Stimulated activated naive CD8-positive, alpha-beta T cell treated with anti-CD3 and anti-CD28 coated beads, Interleukin-15, amount 100 ng/mL, for 72 hours (primary cell): ENCODE measurements at regions not wholly inside any gene's neighbourhood (a gene's known extent, or its start where the extent isn't known, plus 50 kb on each side); places are given as distances from the start of the nearest gene placed in this dataset.
A peak's percentile ranks its signal among the peaks of the same experiment; 100 is the strongest.
"Not testable (repeated sequence)": the region's sequence is repeated elsewhere in the genome, so short reads cannot be mapped to it uniquely, and the experiment has no call there.

Experiments used
- ATAC-seq: fragments of 150-1000 bp; cut with Tn5 transposase; 2 replicates; pipeline ENCODE4 v1.10.0; 2021; ENCODE audit warnings: mild to moderate bottlenecking, moderate library complexity
- DNase-seq, 2 donors: peaks; one replicate each; pipeline ENCODE4 v3.0.0; 2021 to 2022
- H3K27ac Mint-ChIP-seq, 2 donors: one replicate each; pipeline ENCODE4 v1.8.0; 2022; ENCODE audit warnings: mild to moderate bottlenecking in 2 of 2, mixed read lengths in 2 of 2, moderate library complexity in 2 of 2
- H3K27me3 Mint-ChIP-seq: one replicate; pipeline ENCODE4 v1.8.0; 2022; ENCODE audit warnings: mixed read lengths
- H3K4me1 Mint-ChIP-seq: one replicate; pipeline ENCODE4 v1.8.0; 2022; ENCODE audit warnings: mild to moderate bottlenecking, mixed read lengths
- H3K4me3 Mint-ChIP-seq, 2 donors: one replicate each; pipeline ENCODE4 v1.8.0; 2022; ENCODE audit warnings: mild to moderate bottlenecking in 2 of 2, mixed read lengths in 2 of 2, moderate library complexity in 1 of 2
- H3K9me3 Mint-ChIP-seq, 2 donors: one replicate each; pipeline ENCODE4 v1.8.0; 2022; ENCODE audit warnings: mixed read lengths in 2 of 2

GRCh38 chr16:48075398-48075797 is 80.4 kb downstream of the ABCC12 start:
- Mint-ChIP-seq H3K27me3 (peaks cover 27% of the 10 kb centered on the region), H3K9me3 (no peaks in the 10 kb centered on the region), H3K27ac (no peak overlapping the region), H3K4me3 (no peak overlapping the region), H3K4me1 (no peaks in the 10 kb centered on the region)
- ATAC-seq (no peak), DNase-seq (no peak)

- ATAC-seq (no peak), DNase-seq (no peak)
- Mint-ChIP-seq H3K4me1 (no peaks in the 10 kb centered on the region), H3K4me3 (no peak overlapping the region), H3K27me3 (peaks cover 28% of the 10 kb centered on the region), H3K27ac (no peak overlapping the region), H3K9me3 (peaks cover 6 to 7% of the 10 kb centered on the region in 2 donors)
These were observed 88.4 kb downstream of the ABCC12 start for GRCh38 chr16:48067388-48067787.

GRCh38 chr16:48064971-48065370 is 90.8 kb downstream of the ABCC12 start:
- H3K9me3 Mint-ChIP-seq: peaks cover 6 to 7% of the 10 kb centered on the region in 2 donors
- no peaks in the 10 kb centered on the region for H3K4me1 Mint-ChIP-seq
- peaks cover 11% of the 10 kb centered on the region for H3K27me3 Mint-ChIP-seq
- H3K4me3 Mint-ChIP-seq: no peak overlapping the region
- ATAC-seq: no peak
- no peak for DNase-seq
- H3K27ac Mint-ChIP-seq: peak overlapping the region in 1 of 2 donors; percentile 85

- peaks cover 6 to 7% of the 10 kb centered on the region in 2 donors for H3K9me3 Mint-ChIP-seq
These were observed 93.1 kb downstream of the ABCC12 start for GRCh38 chr16:48062681-48063080.

GRCh38 chr16:48059936-48060335 is 95.9 kb downstream of the ABCC12 start:
- H3K4me1 Mint-ChIP-seq: peaks cover 5% of the 10 kb centered on the region
- H3K27ac Mint-ChIP-seq: no peak overlapping the region
- no peak overlapping the region for H3K4me3 Mint-ChIP-seq
- H3K27me3 Mint-ChIP-seq: peaks cover 22% of the 10 kb centered on the region
- no peak for ATAC-seq
- H3K9me3 Mint-ChIP-seq: peaks cover 6 to 7% of the 10 kb centered on the region in 2 donors
- no peak for DNase-seq

More at GRCh38 chr16:48062681-48063080, 93.1 kb downstream of the ABCC12 start:
- no peak for DNase-seq
- no peak overlapping the region for H3K27ac Mint-ChIP-seq
- no peak for ATAC-seq
- no peak overlapping the region for H3K4me3 Mint-ChIP-seq
- no peaks in the 10 kb centered on the region for H3K27me3 Mint-ChIP-seq
- H3K4me1 Mint-ChIP-seq: no peaks in the 10 kb centered on the region

GRCh38 chr16:48059190-48059589 is 96.6 kb downstream of the ABCC12 start:
- not testable (repeated sequence) for H3K4me3 Mint-ChIP-seq, ATAC-seq, H3K4me1 Mint-ChIP-seq, DNase-seq, H3K9me3 Mint-ChIP-seq, H3K27ac Mint-ChIP-seq
- peaks cover 30% of the 10 kb centered on the region for H3K27me3 Mint-ChIP-seq

- Mint-ChIP-seq H3K4me3 (no peak overlapping the region), H3K4me1 (peaks cover 9% of the 10 kb centered on the region), H3K27ac (no peak overlapping the region), H3K27me3 (peaks cover 50% of the 10 kb centered on the region), H3K9me3 (no peaks in the 10 kb centered on the region)
- DNase-seq (no peak), ATAC-seq (no peak)
These were observed 98.7 kb downstream of the ABCC12 start for GRCh38 chr16:48057048-48057447.

GRCh38 chr16:48054881-48055601 is 100.8 kb downstream of the ABCC12 start:
- ATAC-seq (peak; percentile 75), DNase-seq (peak; percentile 5 to 30)
- Mint-ChIP-seq H3K4me1 (peaks cover 9% of the 10 kb centered on the region), H3K27ac (no peak overlapping the region), H3K9me3 (no peaks in the 10 kb centered on the region), H3K4me3 (no peak overlapping the region), H3K27me3 (peaks cover 61% of the 10 kb centered on the region)

GRCh38 chr16:48053418-48053745 is 102.4 kb downstream of the ABCC12 start:
- DNase-seq: no peak

GRCh38 chr16:48052731-48053417 is 102.9 kb downstream of the ABCC12 start:
- H3K4me1 Mint-ChIP-seq: peaks cover 9% of the 10 kb centered on the region
- H3K27ac Mint-ChIP-seq: no peak overlapping the region
- H3K4me3 Mint-ChIP-seq: no peak overlapping the region
- DNase-seq: no peak
- H3K9me3 Mint-ChIP-seq: no peaks in the 10 kb centered on the region
- ATAC-seq: no peak
- peaks cover 61% of the 10 kb centered on the region for H3K27me3 Mint-ChIP-seq

More at GRCh38 chr16:48053418-48053745, 102.4 kb downstream of the ABCC12 start:
- H3K27ac Mint-ChIP-seq: no peak overlapping the region
- H3K9me3 Mint-ChIP-seq: no peaks in the 10 kb centered on the region
- ATAC-seq: no peak
- peaks cover 61% of the 10 kb centered on the region for H3K27me3 Mint-ChIP-seq
- H3K4me1 Mint-ChIP-seq: peaks cover 9% of the 10 kb centered on the region
- H3K4me3 Mint-ChIP-seq: no peak overlapping the region

- Mint-ChIP-seq H3K4me1 (peaks cover 9% of the 10 kb centered on the region), H3K9me3 (no peaks in the 10 kb centered on the region), H3K4me3 (no peak overlapping the region), H3K27ac (no peak overlapping the region), H3K27me3 (peaks cover 56% of the 10 kb centered on the region)
- ATAC-seq (no peak), DNase-seq (no peak)
These were observed 104.9 kb downstream of the ABCC12 start for GRCh38 chr16:48050871-48051270.

GRCh38 chr16:48049847-48050246 is 105.9 kb downstream of the ABCC12 start:
- Mint-ChIP-seq H3K27ac (no peak overlapping the region), H3K9me3 (no peaks in the 10 kb centered on the region), H3K4me1 (peaks cover 4% of the 10 kb centered on the region), H3K4me3 (no peak overlapping the region), H3K27me3 (peaks cover 46% of the 10 kb centered on the region)
- no peak for ATAC-seq
- no peak for DNase-seq

GRCh38 chr16:48047720-48048119 is 108.1 kb downstream of the ABCC12 start:
- no peak overlapping the region for H3K27ac Mint-ChIP-seq
- H3K4me3 Mint-ChIP-seq: no peak overlapping the region
- H3K27me3 Mint-ChIP-seq: peaks cover 26% of the 10 kb centered on the region
- no peaks in the 10 kb centered on the region for H3K9me3 Mint-ChIP-seq
- DNase-seq: no peak
- no peaks in the 10 kb centered on the region for H3K4me1 Mint-ChIP-seq
- no peak for ATAC-seq

GRCh38 chr16:48047241-48047640 is 108.6 kb downstream of the ABCC12 start:
- no peaks in the 10 kb centered on the region for H3K4me1 Mint-ChIP-seq
- H3K4me3 Mint-ChIP-seq: no peak overlapping the region
- peaks cover 21% of the 10 kb centered on the region for H3K27me3 Mint-ChIP-seq
- H3K9me3 Mint-ChIP-seq: no peaks in the 10 kb centered on the region
- no peak for ATAC-seq
- no peak for DNase-seq
- H3K27ac Mint-ChIP-seq: no peak overlapping the region

- Mint-ChIP-seq H3K4me1 (no peaks in the 10 kb centered on the region), H3K27ac (no peak overlapping the region), H3K4me3 (no peak overlapping the region), H3K9me3 (no peaks in the 10 kb centered on the region), H3K27me3 (peaks cover 14% of the 10 kb centered on the region)
- ATAC-seq: no peak
- no peak for DNase-seq
These were observed 111.7 kb downstream of the ABCC12 start for GRCh38 chr16:48044117-48044516.

- Mint-ChIP-seq H3K27ac (no peak overlapping the region), H3K4me1 (no peaks in the 10 kb centered on the region), H3K9me3 (no peaks in the 10 kb centered on the region), H3K4me3 (no peak overlapping the region), H3K27me3 (peaks cover 11% of the 10 kb centered on the region)
- DNase-seq (no peak), ATAC-seq (no peak)
These were observed 113.8 kb downstream of the ABCC12 start for GRCh38 chr16:48041981-48042421.
